Esophagus squamous epithelium (tissue), 4 donors: ENCODE measurements at regions not wholly inside any gene's neighbourhood (a gene's known extent, or its start where the extent isn't known, plus 50 kb on each side); places are given as distances from the start of the nearest gene placed in this dataset.

Experiments
- CTCF ChIP-seq, 6 experiments: fragments of 450-650 bp in 4 of 6; fragments of 200-600 bp in 2 of 6; sonication (generic) in 2 of 6; IDR thresholded peaks; one replicate each; pipeline ENCODE4 v1.5.1; 2016 to 2019; ENCODE audit warnings: antibody characterized with exemption in 6 of 6, mild to moderate bottlenecking in 4 of 6, moderate library complexity in 4 of 6
- POLR2A ChIP-seq, 4 donors: fragments of 450-650 bp; IDR thresholded peaks; one replicate each; pipeline ENCODE4 v1.6.1; 2017; ENCODE audit warnings: antibody characterized with exemption in 4 of 4, mild to moderate bottlenecking in 4 of 4, moderate library complexity in 3 of 4

GRCh38 chr5:10903786-10904560 is 142.9 kb upstream of the DAP start:
- TF ChIP-seq CTCF (IDR thresholded peaks at IDR 0.05) (no peak), POLR2A (IDR thresholded peaks at IDR 0.05) (no peak)
